Mesenchymal stem cell (in vitro differentiated cells and primary cell): ENCODE measurements at regions not wholly inside any gene's neighbourhood (a gene's known extent, or its start where the extent isn't known, plus 50 kb on each side); places are given as distances from the start of the nearest gene placed in this dataset.

Source experiments
- DNase-seq: peaks from one replicate; pipeline ENCODE4 v3.0.0-alpha.2; 2013
- H2AFZ ChIP-seq: one replicate; pipeline ENCODE4 v1.6.1; 2013; ENCODE audit warnings: low read depth, mild to moderate bottlenecking, control low read depth, inconsistent platforms, low read length, moderate library complexity
- H2AK5ac ChIP-seq: 2 replicates; pipeline ENCODE4 v1.6.1; 2013; ENCODE audit warnings: low read length, moderate library complexity, mild to moderate bottlenecking, inconsistent platforms; ENCODE audit not compliant: severe bottlenecking
- H2BK120ac ChIP-seq: one replicate; pipeline ENCODE4 v1.6.1; 2013; ENCODE audit warnings: low read depth, mild to moderate bottlenecking, inconsistent platforms, low read length, moderate library complexity
- H2BK12ac ChIP-seq, 2 experiments: one replicate each; pipeline ENCODE4 v1.6.1; 2013; ENCODE audit warnings: inconsistent platforms in 2 of 2, low read length in 2 of 2, mild to moderate bottlenecking in 2 of 2, moderate library complexity in 2 of 2, control low read depth in 1 of 2
- H2BK15ac ChIP-seq: one replicate; pipeline ENCODE4 v1.6.1; 2013; ENCODE audit warnings: mild to moderate bottlenecking, low read depth, inconsistent platforms; ENCODE audit not compliant: poor library complexity, severe bottlenecking
- H2BK5ac ChIP-seq: 2 replicates; pipeline ENCODE4 v1.6.1; 2013; ENCODE audit warnings: low read depth, mild to moderate bottlenecking, low read length, control low read depth, inconsistent platforms; ENCODE audit not compliant: poor library complexity, severe bottlenecking
- H3K14ac ChIP-seq, 2 experiments: one replicate each; pipeline ENCODE4 v1.6.1; 2013; ENCODE audit warnings: inconsistent platforms in 2 of 2, low read length in 2 of 2, control low read depth in 1 of 2, mild to moderate bottlenecking in 1 of 2, moderate library complexity in 1 of 2
- H3K18ac ChIP-seq, 2 experiments: one replicate each; pipeline ENCODE4 v1.6.1; 2013; ENCODE audit warnings: inconsistent platforms in 2 of 2, low read length in 2 of 2, control low read depth in 1 of 2, low read depth in 1 of 2, mild to moderate bottlenecking in 1 of 2
- H3K23ac ChIP-seq, 2 experiments: one replicate each; pipeline ENCODE4 v1.6.1; 2013; ENCODE audit warnings: inconsistent platforms in 2 of 2, low read length in 2 of 2, mild to moderate bottlenecking in 2 of 2, moderate library complexity in 2 of 2, control low read depth in 1 of 2
- H3K27ac ChIP-seq: 2 replicates; pipeline ENCODE4 v1.5.1; 2013; ENCODE audit warnings: mild to moderate bottlenecking, moderate library complexity, low read length, control low read depth, inconsistent platforms; ENCODE audit not compliant: poor library complexity, severe bottlenecking
- H3K27me3 ChIP-seq, 2 experiments: 2 replicates each; pipeline versions ENCODE4 v1.6.1 to v1.7.0; 2013; ENCODE audit warnings: low read length in 2 of 2, mild to moderate bottlenecking in 2 of 2, moderate library complexity in 2 of 2, control low read depth in 1 of 2, inconsistent platforms in 1 of 2; ENCODE audit not compliant: control insufficient read depth in 1 of 2, insufficient read depth in 1 of 2
- H3K36me3 ChIP-seq, 2 experiments: 2 replicates each; pipeline versions ENCODE4 v1.6.1 to v1.7.0; 2013; ENCODE audit warnings: low read length in 2 of 2, control low read depth in 1 of 2, inconsistent platforms in 1 of 2, low read depth in 1 of 2, mild to moderate bottlenecking in 1 of 2; ENCODE audit not compliant: insufficient read depth in 2 of 2, control insufficient read depth in 1 of 2
- H3K4ac ChIP-seq, 2 experiments: one replicate each; pipeline ENCODE4 v1.6.1; 2013; ENCODE audit warnings: inconsistent platforms in 2 of 2, low read length in 2 of 2, mild to moderate bottlenecking in 2 of 2, moderate library complexity in 2 of 2, control low read depth in 1 of 2, low read depth in 1 of 2
- H3K4me1 ChIP-seq: 2 replicates; pipeline ENCODE4 v1.6.1; 2013; ENCODE audit warnings: low read depth, low read length, control low read depth; ENCODE audit not compliant: control insufficient read depth, insufficient read depth
- H3K4me2 ChIP-seq: 2 replicates; pipeline ENCODE4 v1.6.1; 2013; ENCODE audit warnings: low read length, mild to moderate bottlenecking, inconsistent platforms; ENCODE audit not compliant: poor library complexity, severe bottlenecking
- H3K4me3 ChIP-seq, 2 experiments: 2 replicates each; pipeline versions ENCODE4 v1.5.1 to v1.7.0; 2013; ENCODE audit warnings: low read length in 2 of 2, mild to moderate bottlenecking in 2 of 2, control low read depth in 1 of 2, low read depth in 1 of 2; ENCODE audit not compliant: insufficient read depth in 1 of 2
- H3K79me1 ChIP-seq: replicated peaks from 2 replicates; pipeline ENCODE4 v1.6.1; 2013; ENCODE audit warnings: mild to moderate bottlenecking, control low read depth, low read length, inconsistent platforms; ENCODE audit not compliant: poor library complexity, severe bottlenecking
- H3K9ac ChIP-seq: 2 replicates; pipeline ENCODE4 v1.7.0; 2013; ENCODE audit warnings: mild to moderate bottlenecking, low read length, moderate library complexity
- H3K9me3 ChIP-seq: 2 replicates; pipeline ENCODE4 v1.7.0; 2013; ENCODE audit warnings: mild to moderate bottlenecking, low read length; ENCODE audit not compliant: control insufficient read depth
- H4K8ac ChIP-seq: one replicate; pipeline ENCODE4 v1.6.1; 2013; ENCODE audit warnings: inconsistent platforms, mild to moderate bottlenecking, low read length, moderate library complexity
- H4K91ac ChIP-seq: one replicate; pipeline ENCODE4 v1.6.1; 2013; ENCODE audit warnings: mild to moderate bottlenecking, low read length, inconsistent platforms
- WGBS: methylation state at CpG from one replicate; pipeline ENCODE4 v1.1.7; 2013; ENCODE audit warnings: mixed read lengths; 5-methylcytosine and 5-hydroxymethylcytosine counted together

DNA sequence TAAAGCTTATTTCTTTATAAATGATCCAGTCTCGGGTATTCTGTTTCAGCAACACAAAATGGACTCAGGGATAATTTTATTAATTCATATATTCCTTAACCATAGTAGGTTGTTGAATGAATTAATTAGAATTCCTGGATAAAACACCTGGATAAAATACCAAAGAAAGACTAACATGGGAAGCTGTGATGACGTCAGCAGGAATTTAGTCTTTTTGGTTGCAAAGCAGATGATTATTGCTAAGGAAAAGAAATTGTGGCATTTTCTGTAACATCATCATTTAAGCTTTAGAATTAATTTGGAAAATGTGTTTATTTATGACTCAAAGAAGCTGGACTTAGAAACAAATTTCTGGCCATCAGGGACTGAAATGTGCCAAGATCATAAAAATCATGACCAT, 228.3 kb upstream of the ZBTB20 start:
- Histone ChIP-seq H3K18ac (no peak overlapping the region), H2BK5ac (no peak overlapping the region), H3K36me3 (no peaks in the 10 kb centered on the region), H4K91ac (no peak overlapping the region), H2BK12ac (no peak overlapping the region), H3K23ac (no peak overlapping the region), H3K4ac (no peak overlapping the region), H3K27me3 (no peaks in the 10 kb centered on the region), H2AFZ (no peak overlapping the region), H3K4me3 (no peak overlapping the region), H3K4me1 (no peaks in the 10 kb centered on the region), H4K8ac (no peak overlapping the region), H3K79me1 (no peaks in the 10 kb centered on the region), H3K9me3 (no peaks in the 10 kb centered on the region), H2BK15ac (no peak overlapping the region), H3K14ac (no peak overlapping the region), H3K27ac (no peak overlapping the region), H2AK5ac (no peak overlapping the region), H2BK120ac (no peak overlapping the region), H3K9ac (no peak overlapping the region), H3K4me2 (no peak overlapping the region)
- DNase-seq, result no peak
- WGBS, result 100% methylated on average over 1 of the region's 2 CpGs

DNA sequence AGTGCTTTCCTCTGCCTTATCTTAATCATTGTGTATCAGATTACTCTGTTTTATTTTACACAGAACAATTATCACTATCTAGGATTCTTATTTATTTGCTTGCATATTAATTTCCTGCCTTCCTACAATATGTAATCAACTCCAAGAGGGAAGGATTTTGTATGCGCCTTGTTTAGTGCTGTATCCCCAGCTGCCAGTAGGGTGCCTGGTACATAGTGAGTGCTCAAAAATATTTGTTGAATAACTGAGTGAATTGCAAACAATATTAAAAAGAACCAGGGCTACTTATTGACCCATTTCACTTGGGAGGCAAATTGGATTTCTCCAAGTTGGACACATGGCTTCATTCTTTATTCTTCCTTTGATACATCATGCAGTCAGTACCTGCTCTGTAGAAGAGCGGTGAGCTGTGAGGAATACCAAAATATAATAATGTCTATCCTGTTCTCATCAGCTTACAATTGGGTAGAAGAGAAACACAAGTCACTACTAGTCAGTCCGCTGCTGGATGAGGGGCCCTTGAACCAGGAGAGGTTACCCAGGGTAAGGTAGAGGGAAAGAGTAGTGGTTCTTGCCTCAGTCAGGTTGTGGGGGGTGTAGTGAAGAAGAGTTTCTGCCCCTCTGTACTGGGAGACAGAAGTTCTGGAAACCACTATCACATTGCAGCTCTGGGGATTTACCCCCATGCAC, 233.9 kb upstream of the ZBTB20 start:
- Histone ChIP-seq H2AK5ac (no peak overlapping the region), H2BK12ac (no peak overlapping the region), H3K27me3 (no peaks in the 10 kb centered on the region), H3K9ac (no peak overlapping the region), H3K4me2 (no peak overlapping the region), H2AFZ (no peak overlapping the region), H4K91ac (no peak overlapping the region), H2BK5ac (no peak overlapping the region), H3K27ac (no peak overlapping the region), H3K36me3 (no peaks in the 10 kb centered on the region), H3K79me1 (no peaks in the 10 kb centered on the region), H3K18ac (no peak overlapping the region), H3K4ac (no peak overlapping the region), H4K8ac (no peak overlapping the region), H3K4me3 (no peak overlapping the region), H3K23ac (no peak overlapping the region), H3K9me3 (no peaks in the 10 kb centered on the region), H3K14ac (no peak overlapping the region), H2BK15ac (no peak overlapping the region), H3K4me1 (no peaks in the 10 kb centered on the region), H2BK120ac (no peak overlapping the region)
- 69% methylated on average over 2 of the region's 3 CpGs for WGBS
- no peak for DNase-seq

DNA sequence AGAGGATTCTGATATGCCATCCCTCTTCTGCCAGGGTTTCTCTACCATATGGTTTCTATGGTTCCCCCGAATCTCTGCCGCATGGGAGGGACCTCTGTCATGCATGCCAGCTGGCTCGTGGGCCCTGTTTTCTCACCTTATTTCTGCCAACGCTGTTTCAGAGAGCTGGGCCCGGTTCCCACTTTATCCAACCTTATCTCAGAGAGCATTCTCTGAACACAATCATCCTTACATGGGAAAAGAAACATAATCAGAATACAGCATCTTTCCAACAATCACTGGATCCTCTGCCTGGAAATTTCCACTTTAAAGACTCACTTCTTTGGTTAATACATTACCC, 234.5 kb upstream of the ZBTB20 start:
- H2AFZ ChIP-seq, result no peak overlapping the region
- H3K36me3 ChIP-seq, result no peaks in the 10 kb centered on the region
- no peaks in the 10 kb centered on the region for H3K27me3 ChIP-seq
- H4K91ac ChIP-seq, result no peak overlapping the region
- H3K79me1 ChIP-seq, result no peaks in the 10 kb centered on the region
- no peak overlapping the region for H3K27ac ChIP-seq
- no peak overlapping the region for H3K18ac ChIP-seq
- no peak overlapping the region for H2BK5ac ChIP-seq
- WGBS, result 82% methylated on average over 5 of the region's 5 CpGs
- H2BK15ac ChIP-seq, result no peak overlapping the region
- H2BK120ac ChIP-seq, result no peak overlapping the region
- no peak for DNase-seq
- H3K9me3 ChIP-seq, result no peaks in the 10 kb centered on the region
- no peak overlapping the region for H2AK5ac ChIP-seq
- no peak overlapping the region for H3K4ac ChIP-seq
- H3K4me3 ChIP-seq, result no peak overlapping the region
- H3K23ac ChIP-seq, result no peak overlapping the region
- no peak overlapping the region for H2BK12ac ChIP-seq
- H3K9ac ChIP-seq, result no peak overlapping the region
- no peaks in the 10 kb centered on the region for H3K4me1 ChIP-seq
- H4K8ac ChIP-seq, result no peak overlapping the region
- no peak overlapping the region for H3K4me2 ChIP-seq
- no peak overlapping the region for H3K14ac ChIP-seq

DNA sequence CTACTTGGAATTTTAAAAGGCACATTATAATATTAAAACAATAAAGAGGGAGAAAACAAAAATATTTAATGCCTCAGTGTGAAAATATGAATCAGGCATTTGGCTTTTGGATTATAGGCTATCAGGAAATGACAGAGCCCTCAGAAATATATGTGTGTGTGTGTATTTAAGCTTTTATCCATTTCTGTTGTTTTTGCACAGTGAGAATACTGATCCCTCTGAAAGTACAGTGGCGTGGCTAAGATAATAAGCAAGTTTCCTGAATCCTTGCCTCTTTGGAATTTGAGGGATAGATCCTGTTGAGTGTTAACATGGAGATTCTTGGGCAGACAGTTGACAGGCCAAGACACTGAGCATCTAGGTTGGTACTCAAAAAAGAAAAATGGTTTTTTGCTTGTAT, 234.8 kb upstream of the ZBTB20 start:
- H3K27ac ChIP-seq, result no peak overlapping the region

More for the DNA sequence above, 234.8 kb upstream of the ZBTB20 start:
- Histone ChIP-seq H2BK5ac (no peak overlapping the region), H3K9me3 (no peaks in the 10 kb centered on the region), H2BK12ac (no peak overlapping the region), H2BK120ac (no peak overlapping the region), H2AFZ (no peak overlapping the region), H3K4me1 (no peaks in the 10 kb centered on the region), H3K23ac (no peak overlapping the region), H3K18ac (no peak overlapping the region), H4K8ac (no peak overlapping the region), H4K91ac (no peak overlapping the region), H3K27me3 (no peaks in the 10 kb centered on the region), H2BK15ac (no peak overlapping the region), H3K36me3 (no peaks in the 10 kb centered on the region), H3K14ac (no peak overlapping the region), H3K4ac (no peak overlapping the region), H2AK5ac (no peak overlapping the region), H3K79me1 (no peaks in the 10 kb centered on the region), H3K4me2 (no peak overlapping the region), H3K9ac (no peak overlapping the region), H3K4me3 (no peak overlapping the region)
- no peak for DNase-seq
- WGBS, result 87% methylated on average over 1 of the region's 1 CpG
